Endothelial cell of umbilical vein (primary cell): ENCODE measurements at regions not wholly inside any gene's neighbourhood (a gene's known extent, or its start where the extent isn't known, plus 50 kb on each side); places are given as distances from the start of the nearest gene placed in this dataset. TPM values are rescaled to one million over a fixed set of nuclear protein-coding genes. Genes with fewer than 3 reads are reported as not detected.

Experiments
- BruUV-seq: library from RNA; stranded (reverse); fragments of 400-500 nt; replicated peaks from 2 replicates; lab custom pipeline; 2021; lab: Mats Ljungman, UMichigan
- CTCF ChIA-PET: fragments of 300-600, 350-600 bp; sonication (Branson Sonifier 250); formaldehyde crosslinking; loops from one replicate; lab custom pipeline; 2021; ENCODE audit warnings: antibody characterized with exemption, inconsistent platforms; lab: Charles Lee
- POLR2A ChIA-PET: fragments of 300-600, 350-600 bp; sonication (Branson Sonifier 250); formaldehyde crosslinking; loops from one replicate; lab custom pipeline; 2021; ENCODE audit warnings: antibody characterized with exemption, inconsistent platforms; lab: Charles Lee
- DNase-seq: peaks from one replicate; pipeline ENCODE4 v3.0.0-alpha.2; 2011; ENCODE audit warnings: low read depth, low spot score
- FAIRE-seq: peaks from 2 replicates; lab custom pipeline; 2011; peaks lifted over from hg19 to GRCh38; lab: Jason Lieb, UNC
- H2AFZ ChIP-seq: 2 replicates; pipeline ENCODE4 v1.6.0; 2012; ENCODE audit warnings: low read depth, low read length, control low read depth, inconsistent platforms
- H3K27ac ChIP-seq: 2 replicates; pipeline ENCODE4 v1.5.1; 2011; ENCODE audit warnings: low read depth, mild to moderate bottlenecking, control low read depth, low read length, moderate library complexity; ENCODE audit not compliant: insufficient read depth
- H3K27me3 ChIP-seq, 2 experiments: 2 replicates each; pipeline versions ENCODE4 v1.6.0 to v1.6.1; 2011; ENCODE audit warnings: low read length in 2 of 2, mixed read lengths in 1 of 2; ENCODE audit not compliant: control insufficient read depth in 2 of 2, insufficient read depth in 2 of 2
- H3K36me3 ChIP-seq, 2 experiments: 2 replicates in 1 of 2; 3 replicates in 1 of 2; pipeline ENCODE4 v1.5.1; 2011; ENCODE audit warnings: low read length in 2 of 2, mild to moderate bottlenecking in 1 of 2, moderate library complexity in 1 of 2; ENCODE audit not compliant: control insufficient read depth in 2 of 2, insufficient read depth in 2 of 2; ENCODE audit errors: extremely low read depth in 1 of 2
- H3K4me1 ChIP-seq: 3 replicates; pipeline ENCODE4 v1.5.1; 2011; ENCODE audit warnings: mild to moderate bottlenecking, low read length; ENCODE audit not compliant: control insufficient read depth, insufficient read depth; ENCODE audit errors: extremely low read depth
- H3K4me2 ChIP-seq: 2 replicates; pipeline ENCODE4 v1.6.1; 2011; ENCODE audit warnings: low read length, control low read depth, mixed read lengths; ENCODE audit not compliant: insufficient read depth
- H3K4me3 ChIP-seq, 3 experiments: fragments of 200-600 bp in 1 of 3; sonication (generic), shearing (Covaris generic) in 1 of 3; replicated peaks in 1 of 3; 2 replicates each; pipeline ENCODE4 v1.5.1; 2011 to 2016; ENCODE audit warnings: control low read depth in 3 of 3, low read length in 3 of 3, mild to moderate bottlenecking in 2 of 3, inconsistent platforms in 1 of 3, low read depth in 1 of 3, moderate library complexity in 1 of 3; ENCODE audit not compliant: insufficient read depth in 1 of 3
- H3K79me2 ChIP-seq: 2 replicates; pipeline ENCODE4 v1.6.0; 2012; ENCODE audit warnings: low read length, inconsistent platforms; ENCODE audit not compliant: control insufficient read depth, insufficient read depth
- H3K9ac ChIP-seq: replicated peaks from 2 replicates; pipeline ENCODE3; 2011; ENCODE audit warnings: low read length, control low read depth; ENCODE audit not compliant: insufficient read depth; ENCODE audit errors: extremely low read depth
- H3K9me1 ChIP-seq: replicated peaks from 3 replicates; pipeline ENCODE4 v1.6.0; 2011; ENCODE audit warnings: mild to moderate bottlenecking, low read length; ENCODE audit not compliant: control insufficient read depth, insufficient read depth; ENCODE audit errors: extremely low read depth
- H3K9me3 ChIP-seq: replicated peaks from 2 replicates; pipeline ENCODE4 v1.5.1; 2012; ENCODE audit warnings: low read length, inconsistent platforms; ENCODE audit not compliant: control insufficient read depth, insufficient read depth
- H4K20me1 ChIP-seq: replicated peaks from 2 replicates; pipeline ENCODE3; 2011; ENCODE audit warnings: mild to moderate bottlenecking, low read length; ENCODE audit not compliant: control insufficient read depth, insufficient read depth; ENCODE audit errors: extremely low read depth
- CTCF ChIP-seq, 2 donors: IDR thresholded peaks; 1 replicate in 1 of 2; 2 replicates in 1 of 2; pipeline ENCODE4 v1.5.1; 2011; ENCODE audit warnings: low read length in 2 of 2, mild to moderate bottlenecking in 2 of 2, moderate library complexity in 2 of 2, control low read depth in 1 of 2, inconsistent platforms in 1 of 2, low read depth in 1 of 2; ENCODE audit not compliant: insufficient read depth in 1 of 2; ENCODE audit errors: extremely low read depth in 1 of 2
- EZH2 ChIP-seq: IDR thresholded peaks from 2 replicates; pipeline ENCODE4 v1.6.1; 2012; ENCODE audit warnings: borderline replicate concordance, low read depth, mild to moderate bottlenecking, moderate library complexity, low read length, inconsistent platforms; ENCODE audit not compliant: severe bottlenecking
- FOS ChIP-seq: IDR thresholded peaks from 2 replicates; pipeline ENCODE4 v1.6.1; 2011; ENCODE audit warnings: mild to moderate bottlenecking, low read length, moderate library complexity, borderline replicate concordance; ENCODE audit not compliant: insufficient read depth
- GATA2 ChIP-seq: IDR thresholded peaks from 2 replicates; pipeline ENCODE4 v1.7.0; 2011; ENCODE audit warnings: low read depth, mild to moderate bottlenecking, moderate library complexity, mixed read lengths, low read length; ENCODE audit not compliant: insufficient read length, insufficient read depth
- JUN ChIP-seq: IDR thresholded peaks from 2 replicates; pipeline ENCODE4 v1.6.1; 2011; ENCODE audit warnings: borderline replicate concordance, low read depth; ENCODE audit not compliant: insufficient read length, insufficient read depth
- MAX ChIP-seq: IDR thresholded peaks from 2 replicates; pipeline ENCODE4 v1.6.1; 2011; ENCODE audit not compliant: insufficient read depth, insufficient read length
- MYC ChIP-seq: IDR thresholded peaks from one replicate; pipeline ENCODE4 v1.6.1; 2011; ENCODE audit warnings: mild to moderate bottlenecking, low read depth, low read length
- POLR2A ChIP-seq: IDR thresholded peaks from 2 replicates; pipeline ENCODE4 v1.6.1; 2012; ENCODE audit warnings: low read depth, mild to moderate bottlenecking, control low read depth, low read length
- POLR2AphosphoS5 ChIP-seq: IDR thresholded peaks from 2 replicates; pipeline ENCODE4 v1.6.1; 2012; ENCODE audit warnings: low read depth, mild to moderate bottlenecking, control low read depth, low read length, moderate library complexity; ENCODE audit not compliant: insufficient read depth
- dilution Hi-C: fragments of 300-500 bp; cut with MboI; formaldehyde crosslinking; loops from one replicate; pipeline ENCODE4 v1.15.0; 2019; ENCODE audit warnings: low sequenced_read_pairs; ENCODE audit not compliant: extremely low pct_ligation_motif_present
- intact Hi-C: fragments of 100-400 bp; cut with micrococcal nuclease; formaldehyde crosslinking; loops from one replicate; pipeline ENCODE4 v1.10.0; 2022
- small RNA-seq: library from RNA; depleted of rRNA; stranded (forward); fragments of <200 nt; gene quantifications from one replicate; pipeline ENCODE3, GENCODE V24; 2012; ENCODE audit warnings: low replicate concordance, low read depth; ENCODE audit not compliant: insufficient read depth, insufficient read length

GRCh38 chr5:39475159-39475571, 50.4 kb upstream of the DAB2 start:
- CTCF ChIA-PET, result interaction anchor here (1.3 to 2.2 kb wide), 7 partner anchors 12 to 99 kb away, joined by 4 to 14 read pairs (median 8); partner anchors contain the start of gene DAB2
- Histone ChIP-seq H3K9me3 (no peaks in the 10 kb centered on the region), H3K4me3 (no peak overlapping the region), H3K36me3 (no peaks in the 10 kb centered on the region), H3K27me3 (no peaks in the 10 kb centered on the region), H3K9me1 (no peaks in the 10 kb centered on the region), H3K27ac (no peak overlapping the region), H3K4me2 (no peak overlapping the region), H3K4me1 (peaks cover 9% of the 10 kb centered on the region), H4K20me1 (no peaks in the 10 kb centered on the region), H3K9ac (no peak overlapping the region), H3K79me2 (no peaks in the 10 kb centered on the region), H2AFZ (no peak overlapping the region)
- FAIRE-seq (no peak), DNase-seq (no peak)
- intact Hi-C loops (no loop called here), dilution Hi-C loops (no loop called here)
- POLR2A ChIA-PET, result no interaction called here
- BruUV-seq, result no TSS peak
- TF ChIP-seq GATA2 (no peak), JUN (no peak), CTCF (IDR thresholded peaks at IDR 0.05; ENCODE audit: extremely low read depth in 1 of 2, insufficient read depth in 1 of 2, low read depth in 1 of 2, low read length in 2 of 2) (no peak), POLR2AphosphoS5 (no peak), POLR2A (no peak), FOS (no peak), MYC (no peak), MAX (no peak), EZH2 (no peak)

Small RNAs in the stretch of these regions (small RNA-seq; reads per million reads assigned to genes)
- gene RNU1-150P, result not detected
